ENCODE measurements at regions not wholly inside any gene's neighbourhood (a gene's known extent, or its start where the extent isn't known, plus 50 kb on each side); places are given as distances from the start of the nearest gene placed in this dataset.
"Not testable (repeated sequence)": the region's sequence is repeated elsewhere in the genome, so short reads cannot be mapped to it uniquely, and the experiment has no call there.

- Mint-ChIP-seq H3K9me3 (no peaks in the 10 kb centered on the region), H3K4me1 (no peaks in the 10 kb centered on the region), H3K4me3 (no peak overlapping the region), H3K27ac (no peak overlapping the region), H3K27me3 (no peaks in the 10 kb centered on the region), H3K36me3 (no peaks in the 10 kb centered on the region)
- DNase-seq (ENCODE audit: low spot score in 2 of 2) (no peak), ATAC-seq (ENCODE audit: low read depth) (no peak)
Measured at GRCh38 chr3:94612631-94613030, 549.8 kb downstream of the NSUN3 start.

- Mint-ChIP-seq H3K27me3 (no peaks in the 10 kb centered on the region), H3K9me3 (no peaks in the 10 kb centered on the region), H3K4me1 (no peaks in the 10 kb centered on the region), H3K36me3 (no peaks in the 10 kb centered on the region), H3K27ac (no peak overlapping the region), H3K4me3 (no peak overlapping the region)
- DNase-seq (ENCODE audit: low spot score in 2 of 2) (no peak), ATAC-seq (ENCODE audit: low read depth) (no peak)
Measured at GRCh38 chr3:94614192-94614591, 551.3 kb downstream of the NSUN3 start.

- Mint-ChIP-seq H3K4me3 (no peak overlapping the region), H3K27me3 (no peaks in the 10 kb centered on the region), H3K36me3 (no peaks in the 10 kb centered on the region), H3K9me3 (no peaks in the 10 kb centered on the region), H3K4me1 (no peaks in the 10 kb centered on the region), H3K27ac (no peak overlapping the region)
- no peak for ATAC-seq (ENCODE audit: low read depth)
- DNase-seq (ENCODE audit: low spot score in 2 of 2), result no peak
Measured at GRCh38 chr3:94615275-94616065, 552.6 kb downstream of the NSUN3 start.

- no peak overlapping the region for H3K4me3 Mint-ChIP-seq
- no peaks in the 10 kb centered on the region for H3K9me3 Mint-ChIP-seq
- H3K4me1 Mint-ChIP-seq, result no peaks in the 10 kb centered on the region
- no peak for DNase-seq (ENCODE audit: low spot score in 2 of 2)
- no peak overlapping the region for H3K27ac Mint-ChIP-seq
- no peaks in the 10 kb centered on the region for H3K27me3 Mint-ChIP-seq
- no peaks in the 10 kb centered on the region for H3K36me3 Mint-ChIP-seq
- ATAC-seq (ENCODE audit: low read depth), result no peak
Measured at GRCh38 chr3:94616833-94617232, 554.0 kb downstream of the NSUN3 start.

GRCh38 chr3:94617312-94617711 lies 554.5 kb downstream of the NSUN3 start:
- H3K4me1 Mint-ChIP-seq, result no peaks in the 10 kb centered on the region
- no peaks in the 10 kb centered on the region for H3K27me3 Mint-ChIP-seq
- no peak overlapping the region for H3K27ac Mint-ChIP-seq
- ATAC-seq (ENCODE audit: low read depth) (no peak), DNase-seq (ENCODE audit: low spot score in 2 of 2) (no peak)
- no peaks in the 10 kb centered on the region for H3K9me3 Mint-ChIP-seq
- no peak overlapping the region for H3K4me3 Mint-ChIP-seq
- H3K36me3 Mint-ChIP-seq, result no peaks in the 10 kb centered on the region

GRCh38 chr3:94619643-94620042 lies 556.8 kb downstream of the NSUN3 start:
- Mint-ChIP-seq H3K4me1 (no peaks in the 10 kb centered on the region), H3K27ac (no peak overlapping the region), H3K4me3 (no peak overlapping the region), H3K9me3 (no peaks in the 10 kb centered on the region), H3K27me3 (no peaks in the 10 kb centered on the region), H3K36me3 (no peaks in the 10 kb centered on the region)
- ATAC-seq (ENCODE audit: low read depth) (no peak), DNase-seq (ENCODE audit: low spot score in 2 of 2) (no peak)

- peaks cover 6% of the 10 kb centered on the region for H3K9me3 Mint-ChIP-seq
- H3K36me3 Mint-ChIP-seq, result no peaks in the 10 kb centered on the region
- H3K27ac Mint-ChIP-seq, result no peak overlapping the region
- DNase-seq (ENCODE audit: low spot score in 2 of 2), result no peak
- no peak overlapping the region for H3K4me3 Mint-ChIP-seq
- no peak for ATAC-seq (ENCODE audit: low read depth)
- no peaks in the 10 kb centered on the region for H3K4me1 Mint-ChIP-seq
- H3K27me3 Mint-ChIP-seq, result no peaks in the 10 kb centered on the region
Measured at GRCh38 chr3:94626573-94626972, 563.7 kb downstream of the NSUN3 start.

GRCh38 chr3:94627689-94628088 lies 564.8 kb downstream of the NSUN3 start:
- ATAC-seq (ENCODE audit: low read depth), result no peak
- Mint-ChIP-seq H3K36me3 (no peaks in the 10 kb centered on the region), H3K4me1 (no peaks in the 10 kb centered on the region), H3K27me3 (no peaks in the 10 kb centered on the region), H3K4me3 (no peak overlapping the region), H3K27ac (no peak overlapping the region), H3K9me3 (peaks cover 6% of the 10 kb centered on the region)
- no peak for DNase-seq (ENCODE audit: low spot score in 2 of 2)

GRCh38 chr3:94643400-94643799 lies 580.5 kb downstream of the NSUN3 start:
- Mint-ChIP-seq H3K27ac (no peak overlapping the region), H3K4me3 (no peak overlapping the region), H3K4me1 (no peaks in the 10 kb centered on the region), H3K9me3 (peaks cover 10% of the 10 kb centered on the region), H3K27me3 (no peaks in the 10 kb centered on the region), H3K36me3 (no peaks in the 10 kb centered on the region)
- no peak for DNase-seq (ENCODE audit: low spot score in 2 of 2)
- ATAC-seq (ENCODE audit: low read depth), result no peak

- H3K4me3 Mint-ChIP-seq, result no peak overlapping the region
- H3K9me3 Mint-ChIP-seq, result peaks cover 5% of the 10 kb centered on the region
- ATAC-seq (ENCODE audit: low read depth) (no peak), DNase-seq (ENCODE audit: low spot score in 2 of 2) (no peak)
- H3K27me3 Mint-ChIP-seq, result no peaks in the 10 kb centered on the region
- H3K36me3 Mint-ChIP-seq, result no peaks in the 10 kb centered on the region
- H3K27ac Mint-ChIP-seq, result no peak overlapping the region
- H3K4me1 Mint-ChIP-seq, result no peaks in the 10 kb centered on the region
Measured at GRCh38 chr3:94645790-94646189, 582.9 kb downstream of the NSUN3 start.

- ATAC-seq (ENCODE audit: low read depth) (no peak), DNase-seq (ENCODE audit: low spot score in 2 of 2) (no peak)
- no peaks in the 10 kb centered on the region for H3K27me3 Mint-ChIP-seq
- no peaks in the 10 kb centered on the region for H3K4me1 Mint-ChIP-seq
- peaks cover 4% of the 10 kb centered on the region for H3K9me3 Mint-ChIP-seq
- no peak overlapping the region for H3K4me3 Mint-ChIP-seq
- H3K27ac Mint-ChIP-seq, result no peak overlapping the region
- H3K36me3 Mint-ChIP-seq, result no peaks in the 10 kb centered on the region
Measured at GRCh38 chr3:94647131-94647530, 584.3 kb downstream of the NSUN3 start.

- not testable (repeated sequence) for H3K36me3 Mint-ChIP-seq; H3K9me3 Mint-ChIP-seq; DNase-seq (ENCODE audit: low spot score in 2 of 2); H3K4me3 Mint-ChIP-seq; H3K27me3 Mint-ChIP-seq; H3K4me1 Mint-ChIP-seq; H3K27ac Mint-ChIP-seq; ATAC-seq (ENCODE audit: low read depth)
Measured at GRCh38 chr3:94648270-94649180, 585.7 kb downstream of the NSUN3 start.

GRCh38 chr3:94654096-94654495 lies 591.2 kb downstream of the NSUN3 start:
- no peaks in the 10 kb centered on the region for H3K4me1 Mint-ChIP-seq
- H3K9me3 Mint-ChIP-seq, result peaks cover 5% of the 10 kb centered on the region
- no peak for ATAC-seq (ENCODE audit: low read depth)
- no peaks in the 10 kb centered on the region for H3K36me3 Mint-ChIP-seq
- no peak overlapping the region for H3K4me3 Mint-ChIP-seq
- no peak for DNase-seq (ENCODE audit: low spot score in 2 of 2)
- no peaks in the 10 kb centered on the region for H3K27me3 Mint-ChIP-seq
- no peak overlapping the region for H3K27ac Mint-ChIP-seq

- Mint-ChIP-seq H3K27me3 (no peaks in the 10 kb centered on the region), H3K36me3 (no peaks in the 10 kb centered on the region), H3K4me3 (no peak overlapping the region), H3K27ac (no peak overlapping the region), H3K4me1 (no peaks in the 10 kb centered on the region), H3K9me3 (peaks cover 3% of the 10 kb centered on the region)
- ATAC-seq (ENCODE audit: low read depth) (no peak), DNase-seq (ENCODE audit: low spot score in 2 of 2) (no peak)
Measured at GRCh38 chr3:94665922-94666321, 603.1 kb downstream of the NSUN3 start.
